IMR-90 (cell line): ENCODE measurements at regions not wholly inside any gene's neighbourhood (a gene's known extent, or its start where the extent isn't known, plus 50 kb on each side); places are given as distances from the start of the nearest gene placed in this dataset.

ENCODE experiments used
- ATAC-seq: fragments of 200-7000 bp; cut with Tn5 transposase; 2 replicates; pipeline ENCODE4 v1.9.1; 2020; ENCODE audit warnings: low read depth, mild to moderate bottlenecking, moderate library complexity
- BruUV-seq: library from RNA; stranded (reverse); fragments of 400-500 nt; replicated peaks from 2 replicates; lab custom pipeline; 2021; lab: Mats Ljungman, UMichigan
- CTCF ChIA-PET: fragments of 300-600 bp; formaldehyde crosslinking; extraction: SDS; loops from one replicate; lab custom pipeline; 2021; ENCODE audit warnings: antibody characterized with exemption; lab: Yijun Ruan, JAX
- POLR2A ChIA-PET: fragments of 300-600 bp; sonication (Branson Sonifier 250); formaldehyde crosslinking; loops from one replicate; lab custom pipeline; 2022; ENCODE audit warnings: antibody characterized with exemption; ENCODE audit not compliant: unreplicated experiment; lab: Charles Lee
- DNase-seq: peaks from one replicate; pipeline ENCODE4 v3.0.0; 2013
- H2AFZ ChIP-seq: replicated peaks from 2 replicates; pipeline ENCODE3; 2013; ENCODE audit warnings: low read length, mild to moderate bottlenecking; ENCODE audit not compliant: poor library complexity
- H2AK5ac ChIP-seq: 2 replicates; pipeline ENCODE4 v1.6.1; 2013; ENCODE audit warnings: low read depth, low read length, inconsistent platforms
- H2AK9ac ChIP-seq: replicated peaks from 2 replicates; pipeline ENCODE3; 2013; ENCODE audit warnings: mild to moderate bottlenecking, low read depth, low read length, moderate library complexity; ENCODE audit not compliant: poor library complexity
- H2BK120ac ChIP-seq: 2 replicates; pipeline ENCODE4 v1.6.1; 2013; ENCODE audit warnings: low read depth, low read length, inconsistent platforms
- H2BK15ac ChIP-seq: 3 replicates; pipeline ENCODE4 v1.6.1; 2013; ENCODE audit warnings: low read depth, low read length, inconsistent platforms
- H2BK20ac ChIP-seq: 2 replicates; pipeline ENCODE4 v1.6.1; 2013; ENCODE audit warnings: low read depth, mild to moderate bottlenecking, inconsistent platforms, low read length, moderate library complexity
- H2BK5ac ChIP-seq: 2 replicates; pipeline ENCODE4 v1.6.1; 2013; ENCODE audit warnings: mild to moderate bottlenecking, low read depth, low read length, inconsistent platforms; ENCODE audit not compliant: poor library complexity, severe bottlenecking
- H3K14ac ChIP-seq: replicated peaks from 2 replicates; pipeline ENCODE4 v1.6.1; 2013; ENCODE audit warnings: low read depth, low read length, inconsistent platforms
- H3K18ac ChIP-seq: 2 replicates; pipeline ENCODE4 v1.6.1; 2013; ENCODE audit warnings: low read depth, low read length, control low read depth
- H3K23ac ChIP-seq: 2 replicates; pipeline ENCODE4 v1.6.1; 2013; ENCODE audit warnings: low read depth, low read length, inconsistent platforms
- H3K27ac ChIP-seq: 2 replicates; pipeline ENCODE4 v1.5.1; 2013; ENCODE audit warnings: mild to moderate bottlenecking, control low read depth, low read length; ENCODE audit not compliant: insufficient read depth
- H3K27me3 ChIP-seq: 2 replicates; pipeline ENCODE4 v1.6.1; 2013; ENCODE audit warnings: low read length; ENCODE audit not compliant: control insufficient read depth, insufficient read depth
- H3K36me3 ChIP-seq: 2 replicates; pipeline ENCODE4 v1.6.1; 2013; ENCODE audit warnings: low read length, mixed read lengths; ENCODE audit not compliant: control insufficient read depth, insufficient read depth
- H3K4ac ChIP-seq: 2 replicates; pipeline ENCODE4 v1.6.1; 2013; ENCODE audit warnings: low read depth, low read length, inconsistent platforms
- H3K4me1 ChIP-seq: 2 replicates; pipeline ENCODE4 v1.6.1; 2013; ENCODE audit warnings: low read length, mixed read lengths; ENCODE audit not compliant: control insufficient read depth, insufficient read depth
- H3K4me2 ChIP-seq: 2 replicates; pipeline ENCODE4 v1.6.1; 2013; ENCODE audit warnings: low read depth, mild to moderate bottlenecking, control low read depth, low read length, moderate library complexity
- H3K4me3 ChIP-seq: 2 replicates; pipeline ENCODE4 v1.5.1; 2013; ENCODE audit warnings: low read depth, mild to moderate bottlenecking, control low read depth, low read length, moderate library complexity; ENCODE audit not compliant: insufficient read depth
- H3K56ac ChIP-seq: 2 replicates; pipeline ENCODE4 v1.6.1; 2013; ENCODE audit warnings: low read length, inconsistent platforms; ENCODE audit not compliant: insufficient read depth; ENCODE audit errors: extremely low read depth
- H3K79me1 ChIP-seq, 2 experiments: 2 replicates each; pipeline ENCODE4 v1.6.1; 2013; ENCODE audit warnings: low read length in 2 of 2, inconsistent platforms in 1 of 2, low read depth in 1 of 2
- H3K9ac ChIP-seq: 2 replicates; pipeline ENCODE4 v1.6.1; 2013; ENCODE audit warnings: low read depth, low read length, control low read depth
- H3K9me1 ChIP-seq: 2 replicates; pipeline ENCODE4 v1.6.1; 2013; ENCODE audit warnings: low read length, inconsistent platforms; ENCODE audit not compliant: insufficient read depth
- H3K9me3 ChIP-seq: 2 replicates; pipeline ENCODE4 v1.6.1; 2013; ENCODE audit warnings: low read length; ENCODE audit not compliant: control insufficient read depth, insufficient read depth
- H4K20me1 ChIP-seq: 2 replicates; pipeline ENCODE4 v1.6.1; 2013; ENCODE audit warnings: low read length, inconsistent platforms; ENCODE audit not compliant: insufficient read depth
- H4K5ac ChIP-seq: 2 replicates; pipeline ENCODE4 v1.6.1; 2013; ENCODE audit warnings: mild to moderate bottlenecking, low read depth, low read length, control low read depth
- H4K8ac ChIP-seq, 2 experiments: 2 replicates each; pipeline ENCODE4 v1.6.1; 2013; ENCODE audit warnings: low read depth in 2 of 2, low read length in 2 of 2, control low read depth in 1 of 2, inconsistent platforms in 1 of 2
- H4K91ac ChIP-seq: 2 replicates; pipeline ENCODE4 v1.6.1; 2013; ENCODE audit warnings: low read depth, low read length, inconsistent platforms; ENCODE audit not compliant: insufficient read depth
- BHLHE40 ChIP-seq: fragments of 150-350 bp; IDR thresholded peaks from 2 replicates; pipeline ENCODE4 v1.6.1; 2016; ENCODE audit warnings: mild to moderate bottlenecking, low read depth, low read length
- CEBPB ChIP-seq: IDR thresholded peaks from 2 replicates; pipeline ENCODE4 v1.6.1; 2012; ENCODE audit warnings: low read depth, low read length, improper control_type of control experiment
- CHD1 ChIP-seq: IDR thresholded peaks from 2 replicates; pipeline ENCODE4 v1.6.1; 2012; ENCODE audit warnings: low read depth, low read length, improper control_type of control experiment
- MAZ ChIP-seq: IDR thresholded peaks from 2 replicates; pipeline ENCODE4 v1.6.1; 2012; ENCODE audit warnings: low read depth, mild to moderate bottlenecking, low read length, improper control_type of control experiment, moderate library complexity, borderline replicate concordance
- MXI1 ChIP-seq: IDR thresholded peaks from 2 replicates; pipeline ENCODE4 v1.6.1; 2012; ENCODE audit warnings: low read depth, mild to moderate bottlenecking, low read length, moderate library complexity, borderline replicate concordance
- POLR2A ChIP-seq: IDR thresholded peaks from 2 replicates; pipeline ENCODE4 v1.6.1; 2012; ENCODE audit warnings: mild to moderate bottlenecking, low read depth, low read length
- RAD21 ChIP-seq: IDR thresholded peaks from 2 replicates; pipeline ENCODE4 v1.6.1; 2012; ENCODE audit warnings: low read length, improper control_type of control experiment
- RCOR1 ChIP-seq: IDR thresholded peaks from 2 replicates; pipeline ENCODE4 v1.6.1; 2012; ENCODE audit warnings: mild to moderate bottlenecking, low read length, improper control_type of control experiment; ENCODE audit not compliant: insufficient replicate concordance
- RFX5 ChIP-seq: IDR thresholded peaks from 2 replicates; pipeline ENCODE4 v1.8.0; 2012; ENCODE audit warnings: low read depth, mild to moderate bottlenecking, low read length, moderate library complexity
- SMC3 ChIP-seq: fragments of 150-350 bp; IDR thresholded peaks from 2 replicates; pipeline ENCODE4 v1.6.1; 2016; ENCODE audit warnings: low read depth, mild to moderate bottlenecking, antibody characterized with exemption, low read length, moderate library complexity
- WGBS, 2 experiments: methylation state at CpG; one replicate each; pipeline versions ENCODE4 v1.1.5 to v1.1.7; 2013; ENCODE audit warnings: missing lambda C conversion rate in 2 of 2; ENCODE audit not compliant: insufficient read length in 1 of 2; ENCODE audit errors: extremely low coverage in 2 of 2; 5-methylcytosine and 5-hydroxymethylcytosine counted together
- dilution Hi-C: fragments of 300-500 bp; cut with HindIII; formaldehyde crosslinking; loops from one replicate; pipeline ENCODE4 v1.14.3; 2018; ENCODE audit warnings: low sequenced_read_pairs; ENCODE audit not compliant: unreplicated experiment
- in situ Hi-C: fragments of 300-500 bp; cut with MboI; formaldehyde crosslinking; loops from 3 replicates; pipeline ENCODE4 v1.14.3; 2019; ENCODE audit warnings: low sequenced_read_pairs, inconsistent platforms, mixed read lengths
- intact Hi-C: fragments of 100-400 bp; cut with micrococcal nuclease; formaldehyde crosslinking; loops from 2 replicates; pipeline ENCODE4 v1.10.0; 2022
- TF ChIP-seq, protein P1 (sequence below): conservative IDR thresholded peaks from 2 replicates; pipeline ENCODE4 v1.5.1; 2012; ENCODE audit warnings: mild to moderate bottlenecking, low read depth, low read length, improper control_type of control experiment
- TF ChIP-seq, protein P2 (sequence below): fragments of 150-350 bp; IDR thresholded peaks from 2 replicates; pipeline ENCODE4 v1.6.1; 2017; ENCODE audit warnings: mild to moderate bottlenecking, antibody characterized with exemption, low read length, low read depth

DNA sequence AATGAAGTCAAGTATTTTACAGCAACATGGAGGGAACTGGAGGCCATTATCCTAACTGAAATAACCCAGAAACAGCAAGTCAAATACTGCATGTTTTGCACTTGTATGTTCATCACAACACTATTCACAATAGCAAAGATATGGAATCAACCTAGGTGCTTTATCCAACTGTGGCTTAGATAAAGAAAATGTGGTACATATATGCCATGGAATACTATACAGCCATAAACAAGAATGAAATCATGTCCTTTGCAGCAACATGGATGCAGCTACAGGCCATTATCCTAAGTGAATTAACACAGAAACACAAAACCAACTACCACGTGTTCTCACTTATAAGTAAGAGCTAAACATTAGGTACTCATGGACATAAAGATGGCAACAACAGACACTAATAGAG is 91.5 kb upstream of the E2F3 start:
- Histone ChIP-seq H3K4me1 (peaks cover 2% of the 10 kb centered on the region; the same call in 1 of the 2 replicates), H4K20me1 (no peaks in the 10 kb centered on the region), H3K9me1 (no peaks in the 10 kb centered on the region; the same call in 1 of the 2 replicates), H2BK20ac (no peak overlapping the region), H4K91ac (no peak overlapping the region), H2BK5ac (no peak overlapping the region), H3K23ac (no peak overlapping the region), H3K79me1 (no peaks in the 10 kb centered on the region), H2AK5ac (no peak overlapping the region), H3K36me3 (no peaks in the 10 kb centered on the region), H4K8ac (no peak overlapping the region), H3K9ac (no peak overlapping the region), H3K27me3 (peaks cover 9% of the 10 kb centered on the region), H3K27ac (no peak overlapping the region), H3K18ac (no peak overlapping the region), H3K56ac (no peak overlapping the region), H2AK9ac (no peak overlapping the region), H3K4ac (no peak overlapping the region), H2BK15ac (no peak overlapping the region), H3K4me2 (no peak overlapping the region), H3K9me3 (no peaks in the 10 kb centered on the region), H2BK120ac (no peak overlapping the region), H2AFZ (no peak overlapping the region), H3K14ac (no peak overlapping the region), H4K5ac (no peak overlapping the region), H3K4me3 (no peak overlapping the region)
- ChIA-PET CTCF (interaction anchor here (1.5 kb wide), 1 partner anchor 67 kb away, joined by 3 read pairs; no protein-coding TSS in a partner anchor), POLR2A (no interaction called here)
- TF ChIP-seq RAD21 (no peak), BHLHE40 (no peak), SMC3 (no peak), POLR2A (no peak), RCOR1 (no peak), MXI1 (no peak), CEBPB (no peak), MAZ (no peak), CHD1 (no peak), RFX5 (no peak)
- TF ChIP-seq, protein P1, sequence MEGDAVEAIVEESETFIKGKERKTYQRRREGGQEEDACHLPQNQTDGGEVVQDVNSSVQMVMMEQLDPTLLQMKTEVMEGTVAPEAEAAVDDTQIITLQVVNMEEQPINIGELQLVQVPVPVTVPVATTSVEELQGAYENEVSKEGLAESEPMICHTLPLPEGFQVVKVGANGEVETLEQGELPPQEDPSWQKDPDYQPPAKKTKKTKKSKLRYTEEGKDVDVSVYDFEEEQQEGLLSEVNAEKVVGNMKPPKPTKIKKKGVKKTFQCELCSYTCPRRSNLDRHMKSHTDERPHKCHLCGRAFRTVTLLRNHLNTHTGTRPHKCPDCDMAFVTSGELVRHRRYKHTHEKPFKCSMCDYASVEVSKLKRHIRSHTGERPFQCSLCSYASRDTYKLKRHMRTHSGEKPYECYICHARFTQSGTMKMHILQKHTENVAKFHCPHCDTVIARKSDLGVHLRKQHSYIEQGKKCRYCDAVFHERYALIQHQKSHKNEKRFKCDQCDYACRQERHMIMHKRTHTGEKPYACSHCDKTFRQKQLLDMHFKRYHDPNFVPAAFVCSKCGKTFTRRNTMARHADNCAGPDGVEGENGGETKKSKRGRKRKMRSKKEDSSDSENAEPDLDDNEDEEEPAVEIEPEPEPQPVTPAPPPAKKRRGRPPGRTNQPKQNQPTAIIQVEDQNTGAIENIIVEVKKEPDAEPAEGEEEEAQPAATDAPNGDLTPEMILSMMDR: no peak
- TF ChIP-seq, protein P2, sequence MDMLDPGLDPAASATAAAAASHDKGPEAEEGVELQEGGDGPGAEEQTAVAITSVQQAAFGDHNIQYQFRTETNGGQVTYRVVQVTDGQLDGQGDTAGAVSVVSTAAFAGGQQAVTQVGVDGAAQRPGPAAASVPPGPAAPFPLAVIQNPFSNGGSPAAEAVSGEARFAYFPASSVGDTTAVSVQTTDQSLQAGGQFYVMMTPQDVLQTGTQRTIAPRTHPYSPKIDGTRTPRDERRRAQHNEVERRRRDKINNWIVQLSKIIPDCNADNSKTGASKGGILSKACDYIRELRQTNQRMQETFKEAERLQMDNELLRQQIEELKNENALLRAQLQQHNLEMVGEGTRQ: no peak
- WGBS, 2 experiments: no CpG with 5 or more reads among the region's 1 CpG
- BruUV-seq: no TSS peak
- no peak for DNase-seq
- no peak for ATAC-seq
- intact Hi-C loops (no loop called here), dilution Hi-C loops (no loop called here), in situ Hi-C loops (no loop called here)
